ENCODE measurements at regions not wholly inside any gene's neighbourhood (a gene's known extent, or its start where the extent isn't known, plus 50 kb on each side); places are given as distances from the start of the nearest gene placed in this dataset.

- no peak for TF ChIP-seq POLR2AphosphoS5 (IDR thresholded peaks at IDR 0.05)
- TF ChIP-seq CTCF (IDR thresholded peaks at IDR 0.05), result no peak
- no peak for TF ChIP-seq POLR2A (IDR thresholded peaks at IDR 0.05)
Measured at GRCh38 chr2:129673847-129674711, 305.4 kb upstream of the RAB6C start.

Data from prostate gland (tissue), 2 donors.